Stimulated activated CD4-positive, alpha-beta T cell treated with anti-CD3 and anti-CD28 coated beads, Interleukin-1b, Interleukin-23, amount 100 ng/mL, for 4 hours (primary cell): ENCODE measurements at regions not wholly inside any gene's neighbourhood (a gene's known extent, or its start where the extent isn't known, plus 50 kb on each side); places are given as distances from the start of the nearest gene placed in this dataset.

ENCODE experiments used
- DNase-seq, 2 donors: peaks; one replicate each; pipeline ENCODE4 v3.0.0-alpha.2; 2020; ENCODE audit warnings: low read depth in 2 of 2

DNA sequence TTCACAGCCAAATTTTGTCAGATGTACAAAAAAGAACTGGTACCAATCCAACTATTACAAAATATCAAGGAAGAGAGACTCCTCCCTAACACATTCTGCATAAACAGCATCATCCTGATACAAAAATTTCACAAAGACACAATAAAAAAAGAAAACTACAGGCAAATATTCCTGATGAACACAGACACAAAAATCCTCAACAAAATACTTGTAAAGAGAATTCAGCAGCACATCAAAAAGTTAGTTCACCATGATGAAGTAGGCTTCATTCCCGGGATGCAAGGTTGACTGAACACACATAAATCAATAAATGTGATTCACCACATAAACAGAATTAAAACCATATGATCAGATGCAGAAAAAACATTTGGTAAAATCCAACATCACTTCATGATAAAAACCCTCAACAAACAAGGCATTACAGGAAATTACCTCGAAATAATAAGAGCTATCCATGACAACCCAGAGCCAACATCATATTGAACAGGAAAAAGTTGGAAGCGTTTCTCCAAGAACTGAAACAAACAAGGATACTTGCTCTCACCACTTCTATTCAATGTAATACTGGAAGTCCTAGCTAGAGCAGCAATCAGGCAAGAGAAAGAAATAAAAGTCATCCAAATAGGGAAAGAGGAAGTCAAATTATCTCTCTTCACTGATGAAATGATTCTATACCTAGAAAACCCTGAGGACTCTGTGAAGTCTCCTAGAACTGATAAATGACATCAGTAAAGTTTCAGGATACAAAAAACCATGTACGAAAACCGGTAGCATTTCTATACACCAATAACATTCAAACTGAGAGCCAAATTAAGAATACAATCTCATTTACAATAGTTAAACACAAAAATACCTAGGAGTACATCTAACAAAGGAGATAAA lies 223.1 kb downstream of the REEP3 start:
- no peak for DNase-seq

DNA sequence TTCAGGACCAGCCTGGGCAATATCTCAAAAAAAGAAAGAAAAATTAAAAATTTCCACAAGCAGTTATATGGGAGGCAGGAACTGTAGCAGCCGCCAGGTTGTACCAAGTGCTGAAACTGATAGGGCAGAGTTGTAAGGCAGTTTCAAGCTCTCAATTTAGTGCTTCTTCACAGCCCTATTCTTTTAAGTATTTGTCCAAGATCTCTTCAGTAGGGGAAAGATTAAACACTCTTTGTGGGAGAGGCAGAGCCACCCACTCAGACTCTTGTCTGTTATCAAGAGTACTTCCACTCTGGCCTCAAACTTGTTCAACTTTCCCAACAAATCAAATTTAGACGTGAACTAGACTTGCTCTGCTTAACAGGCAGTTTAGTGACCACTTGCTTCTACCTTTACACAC lies 228.7 kb downstream of the REEP3 start:
- no peak for DNase-seq

DNA sequence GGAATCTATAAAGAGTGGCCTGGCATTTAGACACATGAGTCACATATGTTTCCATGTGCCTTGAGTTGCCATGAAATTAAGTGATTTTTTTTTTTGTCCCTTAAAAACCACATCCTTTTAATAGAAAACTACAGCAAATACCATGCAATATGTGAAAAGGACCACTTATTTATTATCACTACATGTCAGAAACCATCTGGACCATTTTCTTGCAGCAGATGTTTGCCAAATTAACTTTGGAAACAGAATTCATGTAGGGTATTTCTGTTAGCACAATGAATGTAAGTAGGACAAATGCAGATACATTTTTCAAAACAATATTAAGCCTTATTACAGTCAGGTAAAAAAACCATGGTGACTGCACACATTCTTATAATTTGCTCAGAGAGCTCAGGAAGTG lies 230.6 kb downstream of the REEP3 start:
- no peak for DNase-seq

DNA sequence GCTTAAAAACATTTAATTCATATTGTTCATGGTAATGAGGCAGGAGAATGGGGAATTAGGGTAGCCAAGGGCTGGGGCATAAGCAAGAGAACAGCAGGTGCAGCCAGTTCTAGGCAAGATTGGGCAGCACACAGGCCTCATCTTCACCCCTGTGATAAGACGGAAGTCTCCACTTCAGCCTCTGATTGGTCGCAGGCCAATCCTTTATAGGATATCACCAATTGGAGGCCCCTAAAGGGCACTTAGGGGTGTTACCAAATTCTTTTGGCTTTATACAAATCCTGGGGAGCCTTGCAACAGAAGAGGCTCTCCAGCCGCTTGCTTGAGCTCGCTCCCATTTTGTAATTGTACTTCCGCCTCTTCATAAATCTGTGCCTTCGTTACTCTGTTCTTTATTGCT lies 231.1 kb downstream of the REEP3 start:
- DNase-seq: no peak

DNA sequence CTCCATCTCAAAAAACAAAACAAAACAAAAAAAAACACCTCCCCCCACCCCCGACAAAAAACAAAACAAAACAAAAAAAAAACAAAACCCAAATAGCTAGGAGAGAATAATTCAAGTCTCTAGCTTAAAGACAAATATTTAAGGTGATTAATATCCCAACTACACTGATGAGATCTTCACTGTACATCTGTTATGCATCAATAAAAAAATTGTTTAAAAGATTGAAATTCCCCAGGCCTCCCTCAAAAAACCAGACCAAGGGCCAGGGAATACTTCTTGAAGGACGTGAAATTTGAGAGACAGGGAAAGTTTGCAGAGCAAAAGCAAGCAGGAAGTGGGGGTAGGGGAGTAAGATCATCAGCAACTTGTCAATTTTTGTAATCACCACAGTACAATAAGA lies 232.6 kb downstream of the REEP3 start:
- no peak for DNase-seq

DNA sequence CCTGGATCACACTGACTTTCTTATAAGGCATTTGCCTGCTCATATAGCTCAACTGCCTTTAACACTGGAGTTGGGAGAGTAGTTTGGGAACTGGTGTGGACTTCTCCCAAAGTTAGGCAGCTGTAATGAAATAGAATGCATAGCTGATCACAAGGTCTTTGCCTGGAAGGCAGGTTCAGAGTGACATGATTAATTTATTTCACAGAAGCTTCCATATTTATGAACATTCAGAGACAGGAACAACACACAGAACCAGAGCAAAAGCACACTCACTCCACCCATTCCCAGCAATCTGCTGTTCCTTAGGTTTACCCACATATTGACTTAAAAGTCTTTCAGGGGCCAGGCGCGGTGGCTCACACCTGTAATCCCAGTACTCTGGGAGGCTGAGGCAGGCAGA lies 234.2 kb downstream of the REEP3 start:
- DNase-seq: no peak

DNA sequence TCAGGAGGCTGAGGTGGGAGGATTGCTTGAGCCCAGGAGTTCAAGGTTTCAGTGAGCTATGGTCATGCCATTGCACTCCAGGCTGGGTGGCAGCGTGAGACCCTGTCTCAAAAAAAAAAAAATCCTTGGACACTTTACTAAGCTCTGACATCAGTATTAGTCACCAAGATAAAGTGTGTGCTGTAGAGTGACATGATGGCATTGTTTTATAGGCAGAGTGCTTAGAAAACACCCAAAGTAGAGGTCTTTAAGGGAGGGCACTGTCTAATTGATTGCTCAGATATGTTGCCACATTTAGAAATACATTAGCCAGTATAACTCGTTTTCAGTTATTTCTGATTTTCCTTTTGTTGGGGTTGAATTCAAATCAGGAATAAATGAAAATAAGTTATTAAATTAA lies 235.9 kb downstream of the REEP3 start:
- no peak for DNase-seq

DNA sequence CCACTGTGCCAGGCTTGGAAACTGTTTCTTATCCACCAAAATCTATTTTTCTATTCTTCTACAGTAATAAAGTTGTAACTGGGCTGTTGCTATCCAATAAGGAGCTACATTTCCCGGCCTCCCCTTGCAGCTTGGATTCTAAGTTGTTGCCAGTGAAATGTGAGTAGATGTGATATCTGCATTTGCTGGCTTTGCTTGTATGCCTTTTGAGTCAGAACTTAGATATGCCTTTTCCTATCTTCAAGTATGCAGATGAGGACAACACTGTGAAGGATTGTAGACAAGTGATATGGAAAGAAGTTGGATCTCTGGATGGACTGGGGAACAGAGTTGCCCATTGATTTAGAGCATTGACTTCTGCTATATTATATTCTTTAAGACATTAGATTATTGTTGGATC lies 236.9 kb downstream of the REEP3 start:
- DNase-seq: no peak

DNA sequence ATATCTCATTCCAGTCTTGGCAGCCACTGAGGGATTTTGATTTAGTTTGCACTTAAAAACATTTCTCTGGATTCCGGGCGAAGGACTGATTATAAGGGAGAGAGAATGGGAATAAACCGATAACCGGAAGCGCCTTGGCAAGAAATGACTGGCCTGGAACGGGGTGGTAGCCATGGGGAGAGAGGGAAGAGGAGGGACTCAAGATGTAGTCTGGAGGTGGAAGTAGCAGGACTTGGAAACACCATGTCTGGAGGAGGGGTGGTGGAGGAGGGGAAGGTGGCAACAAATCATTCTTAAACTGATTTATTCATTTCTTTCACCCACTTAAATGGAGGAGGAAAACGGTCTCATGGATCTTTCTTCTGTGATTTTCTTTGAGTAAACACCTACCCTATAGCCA lies 238.1 kb downstream of the REEP3 start:
- no peak for DNase-seq

DNA sequence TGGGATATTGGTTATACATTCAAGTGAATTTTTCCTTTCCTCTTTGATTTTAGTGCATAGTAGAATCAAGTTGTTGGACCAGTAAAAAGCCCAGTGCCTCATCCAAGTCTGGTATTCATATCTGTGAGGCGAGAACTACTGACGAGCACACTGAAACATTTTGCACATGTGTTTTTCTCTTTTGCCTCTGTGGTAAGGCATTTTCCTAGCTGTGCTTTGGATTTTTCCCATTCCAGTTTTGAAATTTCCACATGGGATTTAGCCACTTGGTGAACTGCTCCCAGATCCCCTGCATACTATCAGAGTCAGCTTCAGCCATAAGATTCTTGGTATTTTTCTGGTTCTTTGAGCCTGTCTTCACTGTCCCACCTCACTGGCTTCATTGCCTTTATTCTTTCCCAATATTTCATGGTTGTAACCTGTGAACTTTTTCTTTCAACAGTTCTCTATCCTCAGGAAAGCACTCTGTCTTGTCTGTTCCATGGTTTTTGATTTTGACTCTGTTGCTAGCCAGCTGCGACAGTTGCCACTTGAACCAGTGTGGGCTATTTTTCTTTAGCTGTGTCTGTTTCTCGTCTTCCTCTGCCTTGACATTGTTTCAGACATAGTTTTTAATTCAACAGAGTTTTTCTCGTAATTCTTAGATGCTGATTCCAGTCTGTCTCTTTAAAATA lies 239.0 kb downstream of the REEP3 start:
- DNase-seq: no peak

DNA sequence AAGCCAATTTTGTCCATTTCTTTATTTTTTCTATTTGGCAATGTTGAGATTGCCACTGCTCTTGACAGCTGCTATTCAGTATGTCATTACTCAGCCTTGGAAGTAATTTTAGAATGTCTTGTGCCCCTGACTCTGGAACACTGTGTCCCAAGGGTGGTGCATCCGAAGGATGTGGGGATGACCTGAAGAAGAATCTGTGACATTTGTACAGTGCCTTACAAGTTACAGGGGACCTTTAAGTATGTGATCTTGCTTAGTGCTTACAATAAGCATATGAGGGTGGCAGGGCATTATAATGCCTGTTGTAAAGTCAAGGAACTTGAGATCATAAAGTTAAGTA lies 239.5 kb downstream of the REEP3 start:
- no peak for DNase-seq

DNA sequence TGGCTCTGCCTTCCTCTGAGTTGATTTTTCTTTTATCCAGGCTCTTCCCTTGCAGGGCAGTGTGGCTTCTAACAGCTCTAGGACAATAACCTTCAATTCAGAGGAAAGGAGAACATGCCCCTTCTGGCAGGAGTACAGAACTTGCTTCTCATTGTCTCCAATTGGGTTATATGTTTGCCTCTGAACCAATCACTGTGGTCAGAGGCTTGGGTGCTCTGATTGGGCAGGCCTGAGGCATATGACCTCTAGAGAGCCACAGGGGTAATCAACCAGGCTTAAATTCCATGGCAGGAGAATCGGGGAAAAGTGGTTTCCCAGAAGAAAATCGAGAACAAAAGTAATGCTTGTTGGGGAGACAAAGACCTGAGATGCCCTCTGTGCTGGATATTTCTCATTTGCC lies 240.0 kb downstream of the REEP3 start:
- no peak for DNase-seq

DNA sequence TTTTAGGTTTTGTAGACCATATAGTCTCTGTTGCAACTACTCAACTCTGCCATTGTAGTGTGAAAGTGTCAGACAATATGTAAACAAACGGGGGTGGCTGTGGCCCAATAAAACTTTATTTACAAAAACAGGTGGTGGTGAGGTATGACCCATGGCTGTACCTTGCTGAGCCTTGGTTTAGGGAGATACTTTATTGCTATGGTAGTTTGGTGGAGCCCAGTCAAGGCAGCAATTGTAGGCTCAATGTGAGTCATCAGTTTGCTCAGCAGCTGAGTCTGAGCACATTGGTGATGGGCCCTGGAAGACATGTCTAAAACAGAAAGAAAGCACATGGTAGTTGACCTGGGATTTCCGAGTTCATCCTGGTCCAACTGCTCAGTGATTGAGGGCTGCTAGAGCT lies 242.5 kb downstream of the REEP3 start:
- DNase-seq: no peak

DNA sequence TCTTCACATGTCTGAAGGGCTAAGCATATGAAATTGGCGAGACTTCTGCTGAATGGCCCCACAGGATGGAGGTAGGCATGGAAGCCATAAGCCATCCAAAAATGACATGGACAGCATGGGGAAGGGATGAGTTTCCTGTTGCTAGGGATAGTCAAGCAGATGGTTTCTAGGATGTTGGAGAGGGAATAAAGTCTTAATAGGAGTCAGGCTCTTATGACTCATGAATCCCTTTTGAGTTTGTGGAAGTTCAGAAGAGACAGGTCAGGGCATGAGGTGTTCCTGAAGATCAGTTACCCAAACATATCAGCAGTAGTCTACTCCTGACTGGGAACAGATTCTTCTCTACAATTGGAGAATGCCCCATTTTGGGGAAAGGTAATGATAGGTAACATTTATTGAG lies 243.9 kb downstream of the REEP3 start:
- DNase-seq: no peak

DNA sequence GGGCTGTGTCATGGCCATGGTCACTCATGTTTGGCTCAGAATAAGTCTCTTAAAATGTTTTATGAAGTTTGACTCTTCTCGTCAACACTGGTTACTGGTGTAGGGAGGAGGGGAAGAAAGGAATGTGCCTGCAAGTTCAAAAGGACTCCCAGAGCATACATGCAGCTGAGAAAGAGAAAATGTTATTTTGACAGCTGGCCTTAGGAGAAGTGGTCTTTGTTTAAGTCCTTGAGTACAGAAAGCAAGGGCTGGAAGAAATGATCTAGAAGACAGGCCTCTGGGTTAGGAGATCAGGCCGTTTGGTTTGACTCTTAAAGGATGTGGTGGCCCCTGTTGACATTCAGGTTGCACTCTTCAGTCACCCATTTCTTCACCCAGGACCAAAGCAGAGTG lies 245.5 kb downstream of the REEP3 start:
- DNase-seq: no peak

DNA sequence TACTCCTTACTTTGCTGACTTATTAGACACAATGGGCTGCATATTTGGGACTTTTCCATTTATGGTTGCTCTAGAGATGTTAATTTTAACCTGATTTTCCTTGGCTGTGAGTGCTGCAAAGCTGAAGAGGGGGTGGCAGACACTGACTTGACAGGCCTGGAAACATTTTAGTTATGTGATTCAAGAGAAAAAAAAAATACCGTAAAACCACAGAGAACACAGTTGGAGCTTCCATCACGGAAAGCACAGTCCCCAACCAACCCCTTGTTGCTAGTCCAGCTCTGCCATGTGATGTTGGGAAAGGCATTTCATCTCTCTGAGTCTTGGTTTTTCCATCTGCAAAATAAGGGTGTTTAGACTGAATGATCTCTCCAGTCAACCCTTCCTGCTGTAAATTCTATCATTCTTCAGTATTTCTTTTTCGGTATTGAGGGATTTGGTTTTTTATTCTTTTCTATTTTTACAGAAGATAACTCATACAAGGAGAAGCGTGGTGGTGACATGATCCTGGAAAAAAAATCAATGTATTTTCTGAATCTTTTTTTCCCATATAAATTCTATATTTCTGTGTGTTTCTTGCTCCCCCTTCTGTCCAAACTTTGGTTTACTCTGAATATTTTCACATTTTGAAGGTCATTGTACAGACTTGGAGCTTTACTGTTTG lies 246.1 kb downstream of the REEP3 start:
- no peak for DNase-seq

DNA sequence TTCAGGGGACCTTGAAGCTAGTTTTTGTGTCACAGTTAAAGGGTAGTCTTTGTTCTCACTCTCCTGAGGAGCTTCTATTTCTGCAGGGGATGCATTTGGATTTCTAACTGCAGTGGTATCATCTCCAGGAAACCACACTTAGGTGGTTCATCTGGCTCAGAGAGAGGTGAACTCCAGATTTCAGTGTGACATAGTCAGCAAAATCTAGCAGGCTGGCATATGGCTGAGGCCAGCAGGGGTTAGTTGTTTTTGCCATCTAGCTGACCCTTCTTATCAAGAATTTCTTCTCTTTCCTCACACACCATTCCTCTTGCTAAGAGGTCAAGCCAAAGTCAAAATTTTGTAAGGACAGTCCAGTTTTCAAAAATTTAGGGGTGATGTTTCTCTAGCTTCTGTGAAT lies 248.2 kb downstream of the REEP3 start:
- DNase-seq: no peak

DNA sequence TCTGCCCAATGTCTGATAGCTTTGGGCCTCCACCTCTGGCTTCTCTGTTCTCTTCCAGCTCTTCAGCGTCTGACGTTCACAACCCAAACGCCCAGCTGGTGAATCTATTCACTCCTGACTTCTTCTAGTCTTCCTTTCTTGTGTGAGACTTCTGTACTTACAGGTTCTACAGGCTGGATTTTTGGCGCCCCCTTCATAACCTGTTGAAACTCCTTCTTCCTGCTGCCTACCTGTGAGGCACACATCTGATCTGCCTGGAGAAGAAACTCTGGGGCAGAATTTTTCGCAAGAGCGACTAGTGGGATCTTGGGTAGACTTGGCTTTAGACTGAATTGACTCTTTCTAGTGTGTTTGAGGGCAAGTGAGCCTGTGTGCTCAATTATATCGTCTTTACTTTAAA lies 249.3 kb downstream of the REEP3 start:
- DNase-seq: no peak

DNA sequence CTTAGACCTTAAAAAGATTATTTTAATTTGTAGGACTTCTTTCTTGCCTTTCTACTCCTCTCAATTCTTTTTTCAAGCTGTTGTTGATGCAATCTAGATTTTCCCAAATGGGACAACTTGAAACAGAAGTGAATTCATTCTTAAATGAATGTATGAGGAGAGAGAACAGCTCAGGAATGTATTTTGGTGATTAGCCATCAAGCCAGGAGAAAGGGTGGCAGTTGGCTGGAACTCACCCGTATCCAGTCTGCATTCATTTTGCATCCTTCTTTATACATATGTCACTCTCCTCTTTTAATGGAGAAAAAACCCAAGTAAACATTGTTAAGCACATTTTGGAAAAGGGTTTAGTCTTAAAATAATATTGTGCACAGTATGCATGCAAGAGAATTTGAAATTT lies 251.3 kb downstream of the REEP3 start:
- DNase-seq: no peak

DNA sequence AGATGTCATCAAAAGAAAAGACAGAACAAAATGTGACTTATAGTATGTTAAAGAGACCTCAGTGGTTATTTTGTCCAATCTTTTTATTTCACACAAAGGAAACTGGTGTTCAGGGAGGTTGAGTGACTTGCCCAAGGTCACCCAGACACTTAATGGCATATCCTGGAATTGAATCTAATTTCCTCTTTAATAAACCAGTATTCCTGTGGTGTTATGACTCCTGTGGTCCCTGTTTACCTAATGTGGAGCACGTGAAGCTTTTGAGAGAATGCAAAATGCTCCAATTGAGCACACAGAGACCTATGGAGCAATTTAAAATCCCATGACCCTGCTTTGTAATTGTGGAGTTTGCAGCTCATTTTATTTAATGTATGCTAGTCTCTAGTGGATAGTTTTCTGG lies 251.9 kb downstream of the REEP3 start:
- no peak for DNase-seq

DNA sequence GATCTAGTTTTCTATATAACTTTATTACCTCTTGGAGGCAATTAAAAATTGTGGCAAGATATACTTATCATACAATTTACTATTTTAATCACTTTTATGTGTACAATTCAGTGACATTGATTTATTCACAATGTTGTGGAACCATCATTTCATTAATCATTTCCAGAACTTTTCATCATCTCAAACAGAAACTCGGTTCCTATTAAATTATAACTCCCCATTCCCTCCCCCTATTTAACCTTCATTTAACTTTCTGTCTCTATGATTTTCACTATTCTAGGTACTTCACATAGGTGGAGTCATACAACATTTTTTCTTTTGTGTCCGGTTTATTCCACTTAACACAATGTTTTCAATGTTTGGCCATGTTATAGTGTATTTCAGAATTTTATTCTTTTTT lies 252.8 kb downstream of the REEP3 start:
- no peak for DNase-seq

DNA sequence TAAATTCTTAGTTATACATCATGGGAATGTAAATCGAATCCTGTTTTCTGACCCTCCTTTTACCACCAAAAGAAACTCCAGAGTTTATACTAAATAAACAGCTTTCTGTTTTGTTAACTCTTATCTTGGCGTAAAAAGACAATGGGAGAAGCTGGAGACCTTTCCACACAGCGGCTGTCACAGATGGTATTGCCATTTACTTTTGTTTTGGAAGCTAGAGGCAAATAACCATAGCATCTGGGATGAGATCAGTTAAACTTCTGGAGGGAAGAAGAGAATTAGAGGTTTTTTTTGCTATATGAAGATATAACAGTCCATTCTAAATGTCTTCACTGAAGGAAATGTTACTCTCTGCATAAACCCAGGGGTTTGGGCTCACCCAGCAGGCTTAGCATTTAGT lies 258.9 kb downstream of the REEP3 start:
- no peak for DNase-seq

DNA sequence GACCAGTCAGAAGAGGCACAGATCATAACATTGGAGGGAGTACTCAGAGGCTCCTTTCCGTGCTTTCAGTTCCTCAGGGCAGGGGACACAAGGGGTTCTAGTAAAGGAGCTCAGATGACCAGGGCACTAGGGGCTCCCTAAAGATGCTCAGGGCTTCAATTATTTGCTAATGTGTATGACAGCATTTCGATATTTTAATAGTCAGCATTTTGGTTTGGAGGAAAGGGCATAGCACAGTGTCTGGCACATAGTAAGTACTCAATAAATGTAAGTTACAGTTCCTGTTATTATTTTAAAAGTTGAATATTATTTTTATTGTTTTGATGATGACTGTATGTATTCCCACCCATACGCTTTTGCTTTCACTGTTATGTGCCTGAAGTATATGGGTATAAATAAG lies 260.0 kb downstream of the REEP3 start:
- DNase-seq: no peak
